ENCODE measurements at regions not wholly inside any gene's neighbourhood (a gene's known extent, or its start where the extent isn't known, plus 50 kb on each side); places are given as distances from the start of the nearest gene placed in this dataset.
"Not testable (repeated sequence)": the region's sequence is repeated elsewhere in the genome, so short reads cannot be mapped to it uniquely, and the experiment has no call there.

DNA sequence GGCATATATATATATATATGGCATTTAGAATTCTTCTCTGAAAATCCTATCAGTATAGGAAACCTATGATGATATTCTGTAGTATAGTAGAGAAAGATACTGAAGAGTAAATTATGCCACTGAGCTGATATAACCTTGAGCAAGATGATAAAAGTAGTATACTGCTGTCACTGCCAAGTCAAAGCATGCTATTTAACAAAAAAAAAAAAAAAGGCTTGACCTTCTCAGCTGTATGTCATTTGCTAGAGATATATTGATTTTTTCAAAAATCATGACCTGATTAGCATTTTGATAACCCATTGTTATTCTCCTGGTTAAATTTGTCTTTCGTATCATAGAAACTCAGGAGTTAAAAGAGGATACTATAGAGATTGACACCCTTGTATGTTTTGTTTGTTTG lies 299.4 kb downstream of the ADAMTS20 start:
- no peak for DNase-seq (ENCODE audit: low read depth)
- H3K36me3 ChIP-seq (ENCODE audit: control insufficient read depth, insufficient read depth, low read length, severe bottlenecking), result no peaks in the 10 kb centered on the region
- H3K4me1 ChIP-seq (ENCODE audit: control insufficient read depth, insufficient read depth, low read length), result no peaks in the 10 kb centered on the region
- no peak overlapping the region for H3K9ac ChIP-seq (ENCODE audit: low read length)
- H3K9me3 ChIP-seq (ENCODE audit: control insufficient read depth, low read length), result no peaks in the 10 kb centered on the region
- H3K27me3 ChIP-seq (replicated peaks; ENCODE audit: control insufficient read depth, insufficient read depth, low read length), result no peaks in the 10 kb centered on the region
- no peak overlapping the region for H3K4me3 ChIP-seq (ENCODE audit: low read length)

DNA sequence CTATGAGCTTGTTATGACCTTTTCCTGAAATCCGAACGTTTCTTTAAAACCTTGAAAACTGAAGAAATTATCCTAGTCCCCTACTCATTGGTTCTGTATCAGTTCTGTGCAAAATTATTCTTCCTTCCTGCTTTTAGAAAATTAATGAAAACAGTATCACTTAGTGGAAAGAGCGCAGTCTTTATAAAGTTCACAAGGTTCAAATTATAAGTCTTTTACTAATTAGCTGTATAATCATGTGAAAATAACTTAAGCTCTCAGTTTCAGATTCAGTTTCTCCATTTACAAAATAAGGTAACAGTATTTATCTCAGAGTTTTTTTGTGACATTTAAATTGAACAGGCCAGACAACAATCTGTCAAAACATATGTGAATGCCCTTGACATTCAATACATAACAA lies 306.1 kb downstream of the ADAMTS20 start:
- no peak overlapping the region for H3K4me3 ChIP-seq (ENCODE audit: low read length)
- H3K9ac ChIP-seq (ENCODE audit: low read length), result no peak overlapping the region
- no peaks in the 10 kb centered on the region for H3K9me3 ChIP-seq (ENCODE audit: control insufficient read depth, low read length)
- no peak for DNase-seq (ENCODE audit: low read depth)
- H3K27me3 ChIP-seq (replicated peaks; ENCODE audit: control insufficient read depth, insufficient read depth, low read length), result no peaks in the 10 kb centered on the region
- peaks cover 8% of the 10 kb centered on the region for H3K4me1 ChIP-seq (ENCODE audit: control insufficient read depth, insufficient read depth, low read length)
- no peaks in the 10 kb centered on the region for H3K36me3 ChIP-seq (ENCODE audit: control insufficient read depth, insufficient read depth, low read length, severe bottlenecking)

DNA sequence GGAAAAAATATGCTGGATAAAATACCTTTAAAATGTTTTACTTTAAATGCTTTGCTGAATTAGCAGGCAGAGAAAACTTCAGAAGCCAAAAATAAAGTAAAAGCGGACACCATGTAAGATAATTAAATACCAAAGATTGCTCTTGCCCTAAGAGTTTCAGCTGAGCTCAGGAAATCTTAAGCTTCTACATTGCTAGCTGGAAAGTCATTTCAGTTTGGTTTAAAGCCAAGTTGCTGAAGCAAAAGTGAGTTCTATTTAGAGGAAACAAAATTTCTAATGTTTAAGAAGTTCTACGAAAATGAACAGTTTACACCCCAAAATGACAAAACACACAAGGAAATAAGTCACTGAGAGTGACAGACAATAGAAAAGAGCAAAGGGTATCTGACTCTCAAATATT lies 310.0 kb downstream of the ADAMTS20 start:
- peak overlapping the region; percentile 40 for H3K9ac ChIP-seq (ENCODE audit: low read length)
- no peaks in the 10 kb centered on the region for H3K27me3 ChIP-seq (replicated peaks; ENCODE audit: control insufficient read depth, insufficient read depth, low read length)
- DNase-seq (ENCODE audit: low read depth), result peak; percentile 63
- no peaks in the 10 kb centered on the region for H3K36me3 ChIP-seq (ENCODE audit: control insufficient read depth, insufficient read depth, low read length, severe bottlenecking)
- H3K4me1 ChIP-seq (ENCODE audit: control insufficient read depth, insufficient read depth, low read length), result peaks cover 8% of the 10 kb centered on the region
- H3K4me3 ChIP-seq (ENCODE audit: low read length), result peak overlapping the region; percentile 43
- H3K9me3 ChIP-seq (ENCODE audit: control insufficient read depth, low read length), result no peaks in the 10 kb centered on the region

DNA sequence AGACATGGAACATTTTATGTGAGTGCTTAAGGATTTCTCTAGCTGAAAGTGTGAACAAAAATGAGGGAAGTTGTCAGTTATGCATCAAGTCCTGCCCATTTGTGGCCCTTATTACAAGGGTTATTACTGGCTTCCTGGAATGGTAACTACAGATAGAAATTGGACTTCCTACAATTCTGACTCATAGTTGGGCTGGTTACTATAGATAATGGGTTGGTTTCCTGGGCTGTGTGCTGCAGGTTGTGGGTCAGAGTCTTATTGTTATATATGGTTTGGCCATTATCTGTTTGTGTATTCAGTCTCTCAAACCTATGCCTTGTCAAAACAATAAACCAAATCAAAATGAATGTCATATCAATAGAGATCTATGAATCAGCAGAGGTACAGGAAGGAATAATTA lies 313.7 kb downstream of the ADAMTS20 start:
- H3K4me1 ChIP-seq (ENCODE audit: control insufficient read depth, insufficient read depth, low read length), result peaks cover 8% of the 10 kb centered on the region
- no peak overlapping the region for H3K9ac ChIP-seq (ENCODE audit: low read length)
- no peaks in the 10 kb centered on the region for H3K36me3 ChIP-seq (ENCODE audit: control insufficient read depth, insufficient read depth, low read length, severe bottlenecking)
- no peaks in the 10 kb centered on the region for H3K9me3 ChIP-seq (ENCODE audit: control insufficient read depth, low read length)
- no peak overlapping the region for H3K4me3 ChIP-seq (ENCODE audit: low read length)
- DNase-seq (ENCODE audit: low read depth), result no peak
- no peaks in the 10 kb centered on the region for H3K27me3 ChIP-seq (replicated peaks; ENCODE audit: control insufficient read depth, insufficient read depth, low read length)

DNA sequence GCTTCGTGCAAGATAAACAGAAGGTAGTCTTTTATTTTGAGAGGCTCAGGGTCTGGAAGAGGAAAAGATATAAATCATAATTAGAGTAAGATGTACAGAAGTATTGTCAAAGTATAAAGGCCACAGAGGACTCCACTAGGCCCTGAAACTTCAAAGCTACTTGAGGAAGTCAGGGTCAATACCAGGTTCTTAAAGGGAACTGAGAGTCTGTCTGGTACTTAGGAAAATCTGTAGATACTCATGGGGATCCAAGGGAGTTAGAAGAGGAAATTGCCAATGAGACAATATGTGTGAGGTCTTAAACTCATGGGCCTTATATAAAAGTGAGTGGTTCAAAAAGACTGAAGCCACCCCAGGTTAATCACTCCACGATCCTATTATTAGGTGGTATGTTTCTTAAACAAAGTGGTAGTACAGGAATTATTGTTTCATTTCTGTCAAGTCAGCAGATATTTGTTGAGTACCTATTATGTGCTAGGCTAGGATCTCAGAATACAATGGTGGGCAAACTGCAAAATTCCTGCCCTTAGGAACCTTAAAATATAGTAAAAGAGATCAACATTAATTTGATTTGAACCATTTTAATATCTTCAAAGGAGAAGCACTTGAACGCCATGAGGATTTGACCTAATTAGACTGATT lies 314.6 kb downstream of the ADAMTS20 start:
- Histone ChIP-seq H3K9me3 (ENCODE audit: control insufficient read depth, low read length) (no peaks in the 10 kb centered on the region), H3K9ac (ENCODE audit: low read length) (no peak overlapping the region), H3K4me3 (ENCODE audit: low read length) (no peak overlapping the region), H3K4me1 (ENCODE audit: control insufficient read depth, insufficient read depth, low read length) (peaks cover 8% of the 10 kb centered on the region), H3K36me3 (ENCODE audit: control insufficient read depth, insufficient read depth, low read length, severe bottlenecking) (no peaks in the 10 kb centered on the region), H3K27me3 (replicated peaks; ENCODE audit: control insufficient read depth, insufficient read depth, low read length) (no peaks in the 10 kb centered on the region)
- DNase-seq (ENCODE audit: low read depth), result no peak

DNA sequence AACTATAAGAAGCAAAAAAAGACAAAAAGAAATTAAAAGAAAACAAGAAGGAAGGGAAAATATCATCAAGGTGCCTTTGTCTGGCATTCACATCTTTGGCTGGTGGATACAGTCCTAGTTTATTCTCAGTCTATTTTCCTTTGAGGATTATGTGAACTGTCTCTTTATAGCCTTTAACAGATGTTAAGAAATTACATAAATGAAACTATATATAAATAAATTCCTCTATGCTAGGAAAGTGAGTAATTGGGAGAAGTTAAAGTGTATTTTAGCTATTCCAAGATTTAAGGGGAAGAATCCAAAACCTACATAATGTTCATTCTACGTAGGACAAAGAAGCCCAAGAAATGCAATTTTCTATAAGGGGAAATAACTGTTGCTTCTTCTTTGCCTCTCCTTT lies 316.3 kb downstream of the ADAMTS20 start:
- Histone ChIP-seq H3K4me1 (ENCODE audit: control insufficient read depth, insufficient read depth, low read length) (no peaks in the 10 kb centered on the region), H3K4me3 (ENCODE audit: low read length) (no peak overlapping the region)

DNA sequence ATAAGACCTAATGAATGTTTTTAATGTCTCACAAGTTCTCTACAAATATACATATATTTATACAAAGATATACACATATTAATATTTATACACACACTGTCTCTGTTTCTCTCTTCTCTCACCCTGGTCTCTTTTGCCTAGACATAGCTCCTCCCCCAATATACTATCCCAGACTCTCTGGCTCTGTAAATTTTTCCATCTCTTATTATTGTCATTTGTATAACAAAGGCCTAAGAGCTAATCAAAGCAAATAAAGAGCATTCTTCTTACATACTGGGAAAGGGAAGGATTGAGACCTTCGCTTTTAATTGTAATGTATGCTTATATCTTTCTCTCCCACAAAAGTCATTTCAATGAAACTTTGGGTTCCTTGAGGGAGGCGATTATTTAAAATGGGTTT lies 318.1 kb downstream of the ADAMTS20 start:
- H3K4me1 ChIP-seq (ENCODE audit: control insufficient read depth, insufficient read depth, low read length), result no peaks in the 10 kb centered on the region
- DNase-seq (ENCODE audit: low read depth), result no peak
- H3K4me3 ChIP-seq (ENCODE audit: low read length), result no peak overlapping the region
- H3K9ac ChIP-seq (ENCODE audit: low read length), result no peak overlapping the region
- no peaks in the 10 kb centered on the region for H3K27me3 ChIP-seq (replicated peaks; ENCODE audit: control insufficient read depth, insufficient read depth, low read length)
- no peaks in the 10 kb centered on the region for H3K9me3 ChIP-seq (ENCODE audit: control insufficient read depth, low read length)
- H3K36me3 ChIP-seq (ENCODE audit: control insufficient read depth, insufficient read depth, low read length, severe bottlenecking), result no peaks in the 10 kb centered on the region

More for the DNA sequence above, 316.3 kb downstream of the ADAMTS20 start:
- Histone ChIP-seq H3K27me3 (replicated peaks; ENCODE audit: control insufficient read depth, insufficient read depth, low read length) (no peaks in the 10 kb centered on the region), H3K9ac (ENCODE audit: low read length) (no peak overlapping the region), H3K9me3 (ENCODE audit: control insufficient read depth, low read length) (no peaks in the 10 kb centered on the region), H3K36me3 (ENCODE audit: control insufficient read depth, insufficient read depth, low read length, severe bottlenecking) (no peaks in the 10 kb centered on the region)
- DNase-seq (ENCODE audit: low read depth), result no peak

DNA sequence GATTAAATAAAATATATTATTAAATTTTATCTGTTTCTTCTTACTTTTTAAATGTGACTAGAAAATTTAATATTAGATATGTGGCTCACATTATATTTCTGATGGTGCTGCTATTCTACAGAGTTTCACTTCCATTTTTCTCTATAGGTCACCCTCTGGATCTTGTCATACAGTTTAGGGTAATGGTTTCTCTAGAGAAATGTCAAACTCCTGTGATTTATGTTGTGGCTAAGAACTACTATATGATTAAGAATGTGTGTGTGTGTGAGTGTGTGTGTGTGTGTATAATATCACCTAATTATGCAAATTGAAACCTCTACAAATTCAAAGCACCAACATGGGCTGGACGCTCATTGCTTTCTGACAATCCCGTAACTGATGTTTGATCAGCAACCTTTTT lies 325.9 kb downstream of the ADAMTS20 start:
- H3K4me3 ChIP-seq (ENCODE audit: low read length), result no peak overlapping the region
- DNase-seq (ENCODE audit: low read depth), result no peak
- H3K9me3 ChIP-seq (ENCODE audit: control insufficient read depth, low read length), result no peaks in the 10 kb centered on the region
- no peak overlapping the region for H3K9ac ChIP-seq (ENCODE audit: low read length)
- no peaks in the 10 kb centered on the region for H3K36me3 ChIP-seq (ENCODE audit: control insufficient read depth, insufficient read depth, low read length, severe bottlenecking)
- no peaks in the 10 kb centered on the region for H3K4me1 ChIP-seq (ENCODE audit: control insufficient read depth, insufficient read depth, low read length)
- H3K27me3 ChIP-seq (replicated peaks; ENCODE audit: control insufficient read depth, insufficient read depth, low read length), result no peaks in the 10 kb centered on the region

DNA sequence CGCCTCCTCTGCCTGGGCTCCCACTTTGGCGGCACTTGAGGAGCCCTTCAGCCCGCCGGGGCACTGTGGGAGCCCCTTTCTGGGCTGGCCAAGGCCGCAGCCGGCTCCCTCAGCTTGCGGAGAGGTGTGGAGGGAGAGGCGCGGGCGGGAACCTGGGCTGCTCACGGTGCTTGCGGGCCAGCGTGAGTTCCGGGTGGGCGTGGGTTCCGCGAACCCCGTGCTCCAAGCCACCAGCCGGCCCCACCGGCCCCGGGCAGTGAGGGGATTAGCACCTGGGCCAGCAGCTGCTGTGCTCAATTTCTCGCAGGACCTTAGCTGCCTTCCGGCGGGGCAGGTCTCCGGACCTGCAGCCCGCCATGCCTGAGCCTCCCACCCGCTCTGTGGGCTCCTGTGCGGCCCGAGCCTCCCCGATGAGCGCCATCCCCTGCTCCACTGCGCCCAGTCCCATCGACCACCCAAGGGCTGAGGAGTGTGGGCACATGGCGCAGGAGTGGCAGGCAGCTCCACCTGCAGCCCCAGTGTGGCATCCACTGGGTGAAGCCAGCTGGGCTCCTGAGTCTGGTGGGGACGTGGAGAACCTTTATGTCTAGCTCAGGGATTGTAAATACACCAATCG lies 327.7 kb downstream of the ADAMTS20 start:
- H3K36me3 ChIP-seq (ENCODE audit: control insufficient read depth, insufficient read depth, low read length, severe bottlenecking); DNase-seq (ENCODE audit: low read depth): not testable (repeated sequence)

DNA sequence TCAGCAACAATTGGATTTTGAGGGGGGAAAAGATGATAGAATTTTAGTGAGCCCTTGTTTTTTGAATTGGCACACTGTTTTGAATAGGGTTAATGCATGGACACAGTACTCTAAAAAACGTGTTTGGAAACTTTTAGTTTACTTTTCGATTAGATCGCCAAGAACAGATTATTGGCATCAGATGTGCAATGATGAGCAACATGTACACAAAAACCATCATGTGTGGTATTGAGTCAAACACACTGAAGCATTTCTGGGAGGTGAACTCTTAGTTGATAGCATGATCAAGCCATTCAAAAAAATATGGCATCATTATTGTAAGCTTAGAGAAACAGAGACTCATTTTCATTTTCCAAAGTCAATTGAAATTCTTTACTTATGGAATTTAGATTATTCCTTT lies 329.2 kb downstream of the ADAMTS20 start:
- H3K4me3 ChIP-seq (ENCODE audit: low read length), result no peak overlapping the region
- H3K9ac ChIP-seq (ENCODE audit: low read length), result no peak overlapping the region

More for the DNA sequence above, 327.7 kb downstream of the ADAMTS20 start:
- not testable (repeated sequence) for H3K9ac ChIP-seq (ENCODE audit: low read length); H3K4me1 ChIP-seq (ENCODE audit: control insufficient read depth, insufficient read depth, low read length); H3K4me3 ChIP-seq (ENCODE audit: low read length); H3K9me3 ChIP-seq (ENCODE audit: control insufficient read depth, low read length); H3K27me3 ChIP-seq (replicated peaks; ENCODE audit: control insufficient read depth, insufficient read depth, low read length)

DNA sequence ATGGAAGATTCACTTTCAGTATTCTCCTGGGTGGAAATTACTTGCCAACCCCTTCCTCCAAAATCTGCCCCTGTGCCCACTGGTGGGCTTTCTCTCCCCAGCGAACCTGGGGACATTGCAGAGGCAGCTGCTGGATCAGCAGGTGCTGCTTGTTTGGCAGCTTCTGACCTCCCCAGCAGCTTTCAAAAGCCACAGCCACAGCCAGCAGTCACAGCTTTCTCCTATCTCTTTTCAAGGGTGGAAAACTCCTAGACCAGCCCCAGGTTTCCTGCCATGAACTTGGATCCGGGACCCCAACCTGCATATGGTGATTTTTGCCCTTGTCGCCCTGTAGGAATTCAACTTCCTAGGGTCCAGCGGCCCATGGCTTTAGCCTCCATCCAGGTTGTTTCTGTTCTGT lies 330.8 kb downstream of the ADAMTS20 start:
- Histone ChIP-seq H3K27me3 (replicated peaks; ENCODE audit: control insufficient read depth, insufficient read depth, low read length) (no peaks in the 10 kb centered on the region), H3K36me3 (ENCODE audit: control insufficient read depth, insufficient read depth, low read length, severe bottlenecking) (no peaks in the 10 kb centered on the region), H3K9ac (ENCODE audit: low read length) (no peak overlapping the region), H3K4me1 (ENCODE audit: control insufficient read depth, insufficient read depth, low read length) (peaks cover 7% of the 10 kb centered on the region), H3K4me3 (ENCODE audit: low read length) (no peak overlapping the region), H3K9me3 (ENCODE audit: control insufficient read depth, low read length) (no peaks in the 10 kb centered on the region)
- DNase-seq (ENCODE audit: low read depth), result no peak

More for the DNA sequence above, 329.2 kb downstream of the ADAMTS20 start:
- H3K36me3 ChIP-seq (ENCODE audit: control insufficient read depth, insufficient read depth, low read length, severe bottlenecking), result no peaks in the 10 kb centered on the region
- H3K9me3 ChIP-seq (ENCODE audit: control insufficient read depth, low read length), result no peaks in the 10 kb centered on the region
- H3K27me3 ChIP-seq (replicated peaks; ENCODE audit: control insufficient read depth, insufficient read depth, low read length), result no peaks in the 10 kb centered on the region
- peaks cover 7% of the 10 kb centered on the region for H3K4me1 ChIP-seq (ENCODE audit: control insufficient read depth, insufficient read depth, low read length)
- DNase-seq (ENCODE audit: low read depth), result no peak

DNA sequence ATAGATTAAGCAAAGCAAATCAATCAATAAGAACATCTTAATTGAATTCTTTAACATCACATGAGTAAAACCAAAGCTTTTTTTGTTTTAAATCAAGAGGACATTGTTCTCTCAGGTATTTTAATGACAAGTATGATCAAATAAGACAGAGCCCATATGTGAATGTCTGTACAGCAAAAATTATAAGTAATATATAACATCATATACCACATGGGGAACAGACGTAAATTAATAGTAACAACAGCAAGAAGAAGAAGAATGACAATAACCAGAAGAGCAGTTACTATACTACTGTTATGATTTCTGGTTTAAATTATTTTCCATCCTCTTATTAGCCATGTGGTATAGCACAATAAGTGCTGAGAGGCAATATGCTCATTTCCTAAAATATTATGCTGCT lies 335.5 kb downstream of the ADAMTS20 start:
- no peak for DNase-seq (ENCODE audit: low read depth)
- Histone ChIP-seq H3K4me1 (ENCODE audit: control insufficient read depth, insufficient read depth, low read length) (peaks cover 7% of the 10 kb centered on the region), H3K36me3 (ENCODE audit: control insufficient read depth, insufficient read depth, low read length, severe bottlenecking) (no peaks in the 10 kb centered on the region), H3K27me3 (replicated peaks; ENCODE audit: control insufficient read depth, insufficient read depth, low read length) (no peaks in the 10 kb centered on the region), H3K9me3 (ENCODE audit: control insufficient read depth, low read length) (no peaks in the 10 kb centered on the region), H3K4me3 (ENCODE audit: low read length) (no peak overlapping the region), H3K9ac (ENCODE audit: low read length) (no peak overlapping the region)

All from adipocyte (in vitro differentiated cells).